Stimulated activated CD8-positive, alpha-beta memory T cell treated with anti-CD3 and anti-CD28 coated beads, Interleukin-7, amount 100 ng/mL, for 24 hours (primary cell): ENCODE measurements at regions not wholly inside any gene's neighbourhood (a gene's known extent, or its start where the extent isn't known, plus 50 kb on each side); places are given as distances from the start of the nearest gene placed in this dataset.

Experiments used
- DNase-seq: peaks from one replicate; pipeline ENCODE4 v3.0.0-alpha.2; 2020; ENCODE audit warnings: low read depth

DNA sequence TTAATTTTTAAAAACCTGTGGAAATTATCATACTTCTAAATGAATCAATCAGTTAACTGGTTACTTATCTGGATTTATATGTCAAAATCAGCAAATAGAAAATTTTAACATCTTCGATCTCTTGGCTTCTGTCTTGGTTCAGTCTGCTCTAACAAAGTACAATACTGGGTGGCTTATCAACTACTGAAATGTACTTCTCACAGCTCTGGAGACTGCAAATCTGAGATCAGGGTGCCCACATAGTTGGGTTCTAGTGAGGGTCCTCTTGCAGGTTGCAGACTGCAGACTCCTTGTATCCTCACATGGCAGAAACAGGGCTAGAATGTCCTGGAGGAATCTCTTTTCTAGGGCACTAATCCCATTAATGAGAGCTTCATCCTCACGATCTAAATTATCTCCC lies 1851.6 kb upstream of the TENM3 start:
- DNase-seq, result no peak

DNA sequence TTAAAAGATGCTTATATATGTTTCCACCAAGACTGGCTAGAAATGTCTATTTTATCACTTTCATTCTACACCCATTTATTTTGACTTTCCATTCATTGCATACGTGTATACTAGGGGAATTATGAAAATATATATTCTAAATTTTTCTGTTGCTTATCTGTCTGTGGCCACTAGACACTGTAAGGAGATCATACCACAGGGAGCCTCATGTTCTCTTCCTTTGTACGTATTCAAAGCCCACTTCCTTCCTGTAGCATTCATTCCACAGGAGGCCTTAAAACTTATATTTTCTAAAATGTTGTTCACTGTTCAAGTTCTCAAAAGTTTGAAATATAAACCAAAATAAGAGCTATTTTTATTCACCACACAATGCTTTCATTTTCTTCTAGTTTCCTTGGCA lies 1848.9 kb upstream of the TENM3 start:
- no peak for DNase-seq

DNA sequence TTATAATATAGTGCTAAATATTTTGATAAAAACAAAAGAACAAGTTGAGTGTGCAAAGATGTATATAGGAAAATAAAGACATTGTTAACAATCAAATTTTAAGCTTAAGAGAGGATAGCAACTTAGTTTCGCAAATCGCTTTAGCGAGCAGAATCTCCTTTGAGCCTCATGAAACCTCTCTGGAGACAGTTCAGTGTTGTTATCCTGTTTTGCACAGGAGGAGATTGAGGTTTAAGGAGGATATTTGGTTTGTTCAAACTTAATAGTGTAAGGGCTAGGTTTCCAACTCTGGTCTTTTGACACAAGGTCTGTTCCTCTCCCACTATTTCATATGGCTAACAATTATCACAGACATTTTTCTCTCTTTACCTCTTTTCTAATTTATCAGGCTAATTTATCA lies 1848.5 kb upstream of the TENM3 start:
- no peak for DNase-seq

DNA sequence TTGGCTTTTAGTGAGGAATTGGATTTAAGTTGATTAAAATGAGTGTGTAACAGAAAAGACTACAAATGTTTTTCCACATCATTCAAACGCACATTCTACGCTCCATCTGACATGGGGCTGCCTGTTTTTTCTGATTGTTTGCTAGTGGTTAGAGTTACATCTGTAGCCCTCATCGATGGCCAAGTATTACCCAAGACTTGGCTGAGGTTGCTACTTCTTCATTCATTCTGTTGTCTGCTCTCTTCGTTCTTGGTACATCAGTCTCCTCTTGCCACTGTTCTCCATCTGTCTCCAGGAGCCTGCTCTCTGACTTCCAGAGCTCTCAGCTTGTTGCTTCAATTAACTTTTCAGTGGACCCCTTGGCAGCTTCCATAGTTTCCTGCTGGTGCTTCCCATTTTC lies 1844.6 kb upstream of the TENM3 start:
- no peak for DNase-seq

DNA sequence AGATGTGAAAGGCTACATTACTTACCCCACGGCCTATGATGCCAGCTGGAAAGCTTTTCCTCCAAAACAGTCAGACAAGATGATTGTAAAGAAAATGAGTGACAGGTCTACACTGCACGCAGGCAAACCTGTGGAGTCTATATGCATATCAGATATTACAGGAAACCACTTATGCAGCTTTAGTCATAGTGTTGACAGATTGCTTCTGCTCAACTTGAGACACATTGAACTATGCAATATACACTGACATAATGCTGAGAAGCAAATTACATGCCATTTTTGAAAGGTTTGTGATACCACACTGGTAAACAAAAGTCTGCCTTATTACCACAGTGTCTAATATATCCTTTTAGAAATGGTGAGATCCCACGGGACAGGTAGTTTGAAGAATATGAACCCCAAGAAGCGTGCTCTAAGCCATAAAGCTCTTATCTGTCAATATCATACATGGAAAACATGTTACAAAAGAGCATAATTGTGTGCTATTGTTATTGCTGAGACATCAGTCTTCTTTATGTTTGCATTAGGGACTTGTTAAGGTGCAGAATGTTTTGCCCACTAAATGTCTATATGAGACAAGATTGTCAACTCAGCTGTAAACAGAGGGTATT lies 1835.8 kb upstream of the TENM3 start:
- no peak for DNase-seq

DNA sequence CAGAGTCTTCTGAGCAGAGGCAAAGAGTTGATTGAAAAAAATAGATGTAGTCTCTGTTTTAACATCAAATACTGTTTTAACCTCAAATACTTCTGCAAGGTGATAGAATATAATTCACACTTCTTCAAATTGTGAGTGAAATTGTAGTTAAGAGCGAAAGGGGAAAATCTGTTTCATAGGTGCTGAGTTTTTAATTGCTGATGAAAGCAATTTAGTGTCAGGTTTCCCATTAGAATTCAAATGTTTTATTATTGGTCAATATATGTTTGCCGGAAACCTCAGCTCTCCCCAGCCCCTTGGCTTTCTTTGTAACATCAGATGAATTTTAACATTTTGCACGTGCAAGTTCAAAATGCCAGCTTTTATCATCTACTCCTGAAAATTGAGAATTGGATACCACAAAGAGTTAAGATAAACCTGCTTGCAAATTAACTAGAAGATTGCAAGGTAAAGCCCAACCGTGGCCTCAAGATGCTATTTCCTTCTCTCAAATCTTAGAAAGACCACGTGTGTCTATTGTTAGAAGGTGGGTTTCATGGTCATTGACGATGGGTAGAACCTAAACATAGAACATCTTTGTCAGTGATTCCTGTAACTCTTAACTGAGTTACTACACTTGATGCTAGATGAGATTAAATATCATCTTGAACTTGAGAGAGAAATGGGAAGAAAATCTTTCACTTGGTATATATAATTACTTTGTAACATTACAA lies 1824.2 kb upstream of the TENM3 start:
- no peak for DNase-seq

DNA sequence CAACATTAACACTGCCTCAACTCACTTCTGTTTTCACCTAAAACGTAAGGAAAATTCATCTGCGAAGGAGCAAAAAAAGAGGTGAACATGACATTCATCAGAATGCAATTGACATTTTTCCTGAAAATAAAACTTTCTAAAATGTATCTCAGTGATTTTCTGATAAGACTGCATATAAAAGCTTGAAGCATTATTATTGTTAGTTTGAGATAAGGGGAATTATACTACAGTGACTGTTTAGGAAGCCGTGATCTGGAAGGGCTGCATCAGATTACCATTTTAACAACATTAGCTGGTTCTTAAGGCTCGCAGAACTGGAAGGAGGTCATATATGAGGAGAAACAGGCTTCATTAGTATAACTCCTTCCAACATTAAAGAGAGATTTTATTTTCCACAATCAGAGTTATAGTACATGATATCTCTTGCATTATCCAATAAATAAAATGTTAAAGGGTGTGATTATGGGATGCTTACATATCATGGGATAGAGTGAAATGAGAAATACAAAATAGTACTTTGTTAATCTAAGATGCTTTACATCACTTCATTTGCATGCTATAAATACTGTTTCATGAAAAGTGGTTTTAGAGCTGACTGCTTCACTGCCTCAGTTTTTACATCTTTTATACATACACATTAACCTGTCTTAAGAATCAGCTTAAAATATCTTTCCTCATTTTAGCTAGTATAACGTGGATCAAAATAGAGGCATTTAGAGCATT lies 1820.1 kb upstream of the TENM3 start:
- no peak for DNase-seq

DNA sequence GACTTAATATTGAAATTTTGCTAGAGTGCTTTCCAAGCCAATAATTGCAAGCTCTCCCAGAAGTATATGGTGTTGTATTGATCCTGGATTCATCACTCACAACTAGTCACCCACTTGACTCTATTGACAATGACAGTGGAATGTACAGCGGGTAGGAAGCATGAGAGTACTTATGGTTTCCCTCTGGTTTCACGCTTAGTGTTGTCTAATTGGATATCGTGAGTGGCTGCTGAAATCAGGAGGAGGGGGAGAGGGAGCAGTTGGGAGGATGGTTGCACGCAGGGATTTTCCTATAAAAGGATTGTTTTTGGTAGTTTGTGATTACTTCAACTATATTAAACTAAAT lies 1819.5 kb upstream of the TENM3 start:
- DNase-seq, result no peak

DNA sequence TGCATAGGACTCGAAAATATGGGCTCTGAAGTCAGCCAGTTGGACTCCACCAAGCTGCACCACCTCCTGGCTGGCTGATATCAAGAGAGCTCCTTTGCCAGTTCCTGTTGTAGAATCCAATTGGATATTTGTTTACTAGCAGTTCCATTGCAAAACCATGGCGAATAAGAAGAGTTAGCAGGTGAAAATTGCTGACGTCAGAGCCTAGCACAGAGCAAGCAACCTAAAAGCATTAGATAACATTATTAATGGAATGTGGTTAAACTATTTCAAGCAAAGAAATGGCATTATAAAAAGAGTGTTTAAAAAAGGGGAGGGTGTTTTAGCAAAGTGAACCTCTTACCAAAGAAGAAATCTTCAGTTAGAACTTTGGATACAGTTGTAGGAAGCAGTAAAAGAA lies 1816.3 kb upstream of the TENM3 start:
- no peak for DNase-seq

DNA sequence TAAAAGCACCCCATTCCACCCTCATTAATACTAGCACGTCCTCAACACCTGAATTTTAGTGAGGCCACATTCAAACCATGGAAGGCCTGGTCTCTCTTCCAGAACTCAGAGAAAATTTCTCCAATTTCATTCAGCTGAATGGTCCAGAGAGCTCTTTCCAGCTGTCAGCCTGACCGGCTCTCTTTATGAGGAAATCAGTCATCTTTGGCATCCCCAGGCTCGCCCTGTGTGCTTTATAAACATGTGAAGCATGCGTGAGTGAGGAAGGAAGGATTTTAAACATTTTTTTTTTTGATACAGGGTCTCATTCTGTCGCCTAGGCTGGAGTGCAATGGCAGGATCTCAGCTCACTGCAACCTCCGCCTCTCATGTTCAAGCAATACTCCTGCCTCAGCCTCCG lies 1812.9 kb upstream of the TENM3 start:
- DNase-seq, result no peak

DNA sequence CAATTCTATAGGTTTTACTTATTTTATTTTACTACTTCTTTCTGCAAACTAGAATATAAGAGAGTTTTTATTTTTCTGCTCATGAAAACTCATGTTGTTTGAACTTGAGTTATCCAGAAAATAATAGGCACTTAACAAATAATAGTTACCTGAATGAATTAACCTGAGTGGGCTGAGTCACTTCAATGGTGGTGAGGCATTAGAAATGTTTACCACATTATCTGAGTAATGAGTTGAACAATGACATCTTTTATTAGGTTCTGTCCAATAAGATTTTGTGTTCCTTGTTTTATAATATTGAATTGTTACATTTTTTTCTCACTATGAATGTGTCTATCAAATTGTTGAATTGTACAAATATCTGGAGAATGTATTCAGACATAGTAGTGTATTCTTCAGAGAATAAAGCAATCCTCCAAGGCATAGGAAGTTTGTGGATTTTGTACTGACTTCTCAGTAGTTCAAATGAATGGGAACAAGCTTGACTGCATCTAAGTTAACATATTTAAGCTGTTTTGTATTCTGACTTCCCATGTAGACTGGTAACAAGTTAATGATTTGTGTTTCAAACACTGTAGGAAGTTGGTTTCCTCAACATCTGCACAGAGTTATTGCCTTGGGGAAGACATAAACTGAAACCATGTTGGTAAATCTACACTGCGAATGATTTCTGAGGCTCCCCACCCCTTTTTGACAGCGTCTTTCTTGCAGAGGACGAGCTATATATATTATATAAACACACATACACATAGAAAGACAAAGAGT lies 1808.9 kb upstream of the TENM3 start:
- DNase-seq, result no peak

DNA sequence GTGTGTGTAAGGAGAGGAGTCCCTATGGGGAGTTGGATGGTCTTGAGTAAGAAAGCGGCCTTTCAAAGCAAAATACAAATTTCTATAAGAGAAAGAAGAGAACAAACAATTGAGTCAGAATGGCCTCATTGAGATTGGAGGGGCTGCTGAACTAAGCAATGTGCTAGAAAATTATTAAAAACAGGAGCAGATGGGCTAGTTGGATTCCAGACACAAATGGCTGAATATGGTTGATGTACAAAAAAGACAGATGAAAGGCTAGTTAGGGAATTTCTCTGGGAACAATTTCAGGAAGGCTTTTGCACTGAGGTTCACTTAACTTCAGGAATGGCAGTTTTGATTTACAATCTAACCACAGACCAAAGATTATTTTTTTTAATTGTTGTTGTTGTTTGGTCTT lies 1806.8 kb upstream of the TENM3 start:
- no peak for DNase-seq

DNA sequence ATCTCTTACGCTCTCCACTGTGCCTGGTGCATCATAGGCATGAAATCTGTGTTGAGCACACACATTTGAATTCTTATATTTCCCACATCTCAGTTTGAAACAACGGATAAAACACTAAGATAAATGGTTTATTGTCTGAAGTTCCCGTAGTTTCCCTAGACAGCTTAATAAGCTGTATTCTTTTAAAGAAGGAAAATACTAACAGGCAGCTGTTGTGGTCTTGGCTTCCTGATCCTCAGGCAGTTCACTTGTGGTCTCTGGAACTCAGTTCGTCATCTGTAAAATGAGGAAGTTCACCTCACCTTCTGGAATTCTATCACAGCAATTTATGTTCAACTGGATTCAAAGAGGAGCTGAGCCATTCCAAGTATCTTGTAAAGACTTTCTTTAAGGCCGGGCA lies 1805.6 kb upstream of the TENM3 start:
- no peak for DNase-seq

DNA sequence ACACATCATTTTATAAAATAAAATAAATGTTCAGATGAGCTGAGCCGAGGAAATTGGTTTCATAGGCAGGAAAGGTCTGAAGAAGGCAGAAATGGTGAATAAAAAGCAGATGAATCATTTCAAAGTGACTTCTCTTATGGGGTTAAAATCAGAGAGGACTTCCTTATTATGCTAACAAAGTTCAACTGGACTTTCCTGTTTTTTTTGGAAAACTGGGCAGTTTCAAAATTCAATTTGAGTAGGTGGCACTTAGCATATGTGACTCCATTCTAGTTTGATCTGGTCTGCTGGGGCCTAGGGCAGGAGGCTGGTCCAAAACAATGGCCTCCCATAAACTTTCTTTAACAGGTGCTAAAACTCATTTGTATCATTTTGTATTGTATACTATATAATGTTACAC lies 1794.9 kb upstream of the TENM3 start:
- DNase-seq, result no peak

DNA sequence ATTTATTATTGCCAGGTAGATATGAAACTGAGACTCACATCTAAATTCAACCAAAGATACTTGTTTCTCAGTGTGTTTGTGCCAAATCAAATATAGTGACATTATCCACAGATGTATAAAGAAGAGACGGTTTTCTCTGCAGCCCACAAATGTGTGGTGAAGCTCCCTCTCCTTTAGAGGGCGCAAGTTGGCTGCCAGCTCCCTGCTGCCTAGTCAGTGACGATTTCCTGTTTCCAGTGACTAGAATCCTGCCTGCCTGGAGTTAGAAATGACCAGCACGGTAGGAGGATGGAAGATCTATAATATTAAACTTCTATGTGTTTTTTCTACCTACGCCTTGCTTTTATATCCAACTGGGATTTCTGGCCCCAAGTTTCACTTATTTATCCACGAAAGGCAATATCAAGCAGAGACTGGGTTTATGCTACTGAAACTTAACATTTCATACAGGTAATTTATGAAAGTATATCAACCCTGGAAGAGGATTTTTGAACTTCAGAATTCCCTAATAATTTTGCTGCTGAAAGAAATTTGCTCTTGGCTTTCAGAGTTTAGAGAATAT lies 1793.7 kb upstream of the TENM3 start:
- DNase-seq, result no peak

DNA sequence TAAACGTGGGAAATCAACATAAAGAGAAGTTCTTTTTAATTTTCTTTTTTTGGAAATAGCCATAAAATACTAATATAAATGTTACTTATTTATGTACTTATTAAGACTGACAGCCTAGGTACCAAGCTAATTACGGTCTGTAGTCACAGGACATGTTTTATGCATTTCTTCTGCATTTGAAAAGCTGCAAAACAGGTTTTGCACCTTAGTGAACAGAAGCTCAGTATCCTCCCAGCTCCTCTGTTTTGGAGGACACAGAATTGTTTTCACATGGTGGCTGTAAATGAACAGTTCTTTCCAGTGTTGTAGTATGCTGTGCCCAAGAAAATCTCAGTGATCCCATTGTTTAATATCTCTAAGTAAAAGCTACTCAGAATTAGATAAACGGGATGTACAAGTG lies 1788.0 kb upstream of the TENM3 start:
- no peak for DNase-seq

DNA sequence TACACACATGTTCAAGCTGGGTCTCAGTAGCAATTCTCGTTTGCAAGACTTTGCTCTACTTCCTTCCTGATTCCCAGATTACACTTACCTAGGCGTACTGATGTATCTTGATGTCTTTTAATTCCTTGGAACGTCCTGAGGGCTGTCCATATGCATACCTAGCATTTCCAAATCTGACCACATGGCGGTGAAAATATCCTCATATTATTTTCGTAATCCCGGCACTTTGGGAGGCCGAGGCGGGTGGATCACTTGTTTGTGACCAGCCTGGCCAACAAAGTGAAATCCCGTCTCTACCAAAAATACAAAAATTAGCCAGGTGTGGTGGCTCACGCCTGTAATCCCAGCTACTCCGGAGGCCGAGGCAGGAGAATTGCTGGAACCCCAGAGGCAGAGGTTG lies 1786.3 kb upstream of the TENM3 start:
- no peak for DNase-seq

DNA sequence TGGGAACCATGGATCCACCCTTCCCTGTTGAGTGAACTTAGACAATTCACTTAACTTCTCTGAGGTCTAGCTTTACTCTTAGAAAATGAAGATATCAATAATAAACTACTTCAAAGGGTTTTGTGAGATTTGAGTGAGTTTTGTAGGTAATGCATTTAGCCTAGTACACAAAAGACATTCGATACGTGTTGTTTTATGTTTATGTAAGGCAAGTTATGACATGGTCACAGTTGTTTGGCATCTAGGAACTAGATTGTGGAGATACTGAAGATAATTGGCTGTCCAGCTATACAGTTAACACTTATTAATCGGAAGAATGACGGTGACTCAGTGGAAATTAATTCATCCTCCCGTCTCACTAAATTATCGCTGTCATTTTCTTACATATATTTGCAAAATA lies 1781.1 kb upstream of the TENM3 start:
- DNase-seq, result no peak

DNA sequence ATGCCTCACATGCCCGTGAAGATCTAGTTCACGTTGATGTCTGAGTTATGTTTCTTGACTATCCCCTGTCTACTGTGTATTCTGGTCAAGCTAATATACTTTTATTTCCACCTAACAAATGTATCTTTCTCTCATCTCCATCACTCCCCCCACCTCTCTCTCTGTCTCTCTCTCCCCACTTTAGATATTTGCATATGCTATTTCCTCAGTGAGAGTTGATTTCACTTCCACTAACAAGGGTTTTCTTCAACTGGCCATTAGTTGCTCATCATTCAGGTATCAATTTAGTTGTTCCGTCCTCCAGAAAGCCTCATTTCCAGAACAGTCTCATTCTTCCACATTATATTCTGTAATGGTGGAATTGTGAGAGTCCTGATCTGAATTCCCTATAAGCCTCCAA lies 1777.8 kb upstream of the TENM3 start:
- no peak for DNase-seq

DNA sequence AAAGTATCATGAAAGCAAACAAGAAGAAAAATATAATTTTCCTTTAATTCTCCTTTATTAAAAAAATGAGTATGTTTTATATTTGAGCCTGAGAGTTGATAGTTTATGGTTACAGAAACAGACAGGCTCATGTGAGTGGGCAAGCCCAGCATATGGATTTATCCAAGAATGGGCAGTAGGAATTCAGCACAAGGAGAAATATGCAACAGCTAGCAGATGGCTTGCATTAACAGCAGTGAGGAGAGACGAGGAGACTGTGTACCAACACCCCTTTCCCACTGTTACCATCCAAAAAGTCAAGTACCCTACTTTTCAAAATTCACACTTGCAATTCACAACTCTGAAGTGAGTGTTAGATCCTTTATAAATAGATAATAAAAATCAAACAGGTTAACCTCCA lies 1760.2 kb upstream of the TENM3 start:
- DNase-seq, result no peak

DNA sequence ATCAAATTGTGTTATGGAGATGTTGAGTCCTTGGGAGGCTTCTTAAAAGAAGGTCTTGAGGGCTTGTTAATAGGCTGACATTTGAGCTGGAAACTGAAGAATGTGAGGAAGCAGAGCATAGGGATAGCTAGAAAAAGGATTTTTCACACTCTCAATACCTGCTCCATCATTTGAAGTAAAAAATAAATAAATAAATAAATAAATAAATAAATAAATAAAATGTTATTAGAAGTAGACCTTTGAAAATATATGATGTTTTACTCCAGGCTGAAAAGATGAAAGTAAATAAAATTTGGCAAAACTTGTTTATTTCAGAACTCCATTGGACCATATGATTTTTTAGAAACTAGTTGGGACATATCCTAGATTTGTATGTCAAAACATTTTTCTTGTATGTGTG lies 1757.8 kb upstream of the TENM3 start:
- DNase-seq, result no peak

DNA sequence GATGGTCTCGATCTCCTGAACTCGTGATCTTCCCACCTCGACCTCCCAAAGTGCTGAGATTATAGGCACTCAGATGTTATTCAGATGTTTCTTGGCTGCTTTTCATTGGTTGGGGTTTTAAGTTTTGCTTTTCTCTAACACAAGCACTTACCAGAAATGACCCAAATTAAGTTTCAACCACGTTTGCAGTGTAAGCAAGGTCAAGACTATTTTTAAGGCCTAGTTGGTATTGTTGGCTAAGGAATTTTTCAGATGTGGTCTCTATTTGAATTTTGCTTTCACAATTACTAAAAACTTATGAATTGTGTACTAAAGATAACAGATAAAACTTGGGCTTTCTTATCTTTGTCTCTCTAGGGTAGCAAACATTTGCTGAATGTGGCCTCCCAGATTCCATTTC lies 1756.9 kb upstream of the TENM3 start:
- no peak for DNase-seq

DNA sequence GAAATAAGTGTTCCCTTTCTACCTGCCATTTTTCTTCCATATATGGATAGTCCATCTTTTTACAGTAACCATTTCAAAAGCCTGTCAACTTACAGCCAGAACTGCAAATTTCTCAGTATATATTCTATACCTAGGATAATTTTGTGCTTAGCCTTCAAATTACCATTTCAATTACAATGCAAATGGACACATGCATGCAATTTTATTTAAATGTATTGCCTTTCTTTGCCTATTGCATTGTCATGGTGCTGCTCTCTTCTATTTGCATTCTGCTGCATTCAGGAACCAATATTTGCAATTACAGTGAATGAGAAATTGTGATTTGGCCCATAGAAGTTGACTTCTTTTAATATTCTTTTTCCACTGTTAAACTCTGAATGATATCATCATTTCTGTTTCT lies 1753.4 kb upstream of the TENM3 start:
- DNase-seq, result no peak
